HL-60 (cell line): ENCODE measurements at regions not wholly inside any gene's neighbourhood (a gene's known extent, or its start where the extent isn't known, plus 50 kb on each side); places are given as distances from the start of the nearest gene placed in this dataset.

ENCODE experiments used
- DNase-seq, 2 experiments: peaks; one replicate each; pipeline ENCODE4 v3.0.0-alpha.2; 2010 to 2020; ENCODE audit warnings: low read depth in 1 of 2, low spot score in 1 of 2
- H3K27ac ChIP-seq: fragments of 250-450 bp; sonication (Bioruptor Pico); replicated peaks from 2 replicates; pipeline ENCODE4 v1.5.1; 2020; ENCODE audit warnings: mild to moderate bottlenecking, moderate library complexity
- H3K27me3 ChIP-seq: fragments of 250-450 bp; sonication (Bioruptor Pico); 2 replicates; pipeline ENCODE4 v1.5.1; 2021; ENCODE audit warnings: mild to moderate bottlenecking, moderate library complexity; ENCODE audit not compliant: insufficient read depth, poor library complexity, severe bottlenecking
- H3K4me3 ChIP-seq: replicated peaks from 2 replicates; pipeline ENCODE4 v1.5.1; 2011; ENCODE audit warnings: mild to moderate bottlenecking, control low read depth, low read length; ENCODE audit not compliant: insufficient read depth
- GABPA ChIP-seq: IDR thresholded peaks from 2 replicates; pipeline ENCODE4 v1.6.1; 2012; ENCODE audit warnings: low read depth
- POLR2AphosphoS5 ChIP-seq: IDR thresholded peaks from 2 replicates; pipeline ENCODE4 v1.6.1; 2012; ENCODE audit warnings: low read depth
- SPI1 ChIP-seq: IDR thresholded peaks from 2 replicates; pipeline ENCODE4 v1.6.1; 2012; ENCODE audit warnings: low read depth, mild to moderate bottlenecking, borderline replicate concordance
- TF ChIP-seq, protein P1 (sequence below): IDR thresholded peaks from one replicate; pipeline ENCODE4 v1.5.1; 2011; ENCODE audit warnings: low read length, control low read depth, inconsistent platforms; ENCODE audit not compliant: insufficient read depth
- TF ChIP-seq, protein P2 (sequence below): IDR thresholded peaks from 2 replicates; pipeline ENCODE4 v1.6.1; 2012; ENCODE audit warnings: low read depth; ENCODE audit not compliant: insufficient replicate concordance

DNA sequence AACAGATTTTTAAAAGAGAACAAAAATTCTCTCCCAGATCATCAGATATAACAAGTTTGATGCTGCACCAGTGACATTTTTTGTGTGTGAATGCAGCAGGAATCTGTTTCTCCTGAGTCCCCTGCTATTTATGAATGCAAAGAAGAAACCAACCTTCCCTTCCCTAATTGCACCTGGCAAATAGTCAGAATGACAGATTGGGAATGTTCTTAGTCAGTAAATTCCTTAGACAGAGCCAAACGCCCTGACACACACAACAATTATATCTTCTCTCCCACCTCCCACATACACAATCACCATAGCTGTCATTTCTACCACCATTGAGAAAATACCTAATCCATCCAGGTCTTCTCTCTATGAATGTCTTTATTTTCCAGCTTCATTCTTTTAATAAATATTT, 174.4 kb downstream of the ALG10B start:
- H3K4me3 ChIP-seq, result no peak overlapping the region
- no peak for DNase-seq
- H3K27me3 ChIP-seq, result no peaks in the 10 kb centered on the region
- TF ChIP-seq POLR2AphosphoS5 (no peak), SPI1 (no peak), GABPA (no peak)
- TF ChIP-seq, protein P1, sequence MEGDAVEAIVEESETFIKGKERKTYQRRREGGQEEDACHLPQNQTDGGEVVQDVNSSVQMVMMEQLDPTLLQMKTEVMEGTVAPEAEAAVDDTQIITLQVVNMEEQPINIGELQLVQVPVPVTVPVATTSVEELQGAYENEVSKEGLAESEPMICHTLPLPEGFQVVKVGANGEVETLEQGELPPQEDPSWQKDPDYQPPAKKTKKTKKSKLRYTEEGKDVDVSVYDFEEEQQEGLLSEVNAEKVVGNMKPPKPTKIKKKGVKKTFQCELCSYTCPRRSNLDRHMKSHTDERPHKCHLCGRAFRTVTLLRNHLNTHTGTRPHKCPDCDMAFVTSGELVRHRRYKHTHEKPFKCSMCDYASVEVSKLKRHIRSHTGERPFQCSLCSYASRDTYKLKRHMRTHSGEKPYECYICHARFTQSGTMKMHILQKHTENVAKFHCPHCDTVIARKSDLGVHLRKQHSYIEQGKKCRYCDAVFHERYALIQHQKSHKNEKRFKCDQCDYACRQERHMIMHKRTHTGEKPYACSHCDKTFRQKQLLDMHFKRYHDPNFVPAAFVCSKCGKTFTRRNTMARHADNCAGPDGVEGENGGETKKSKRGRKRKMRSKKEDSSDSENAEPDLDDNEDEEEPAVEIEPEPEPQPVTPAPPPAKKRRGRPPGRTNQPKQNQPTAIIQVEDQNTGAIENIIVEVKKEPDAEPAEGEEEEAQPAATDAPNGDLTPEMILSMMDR, result no peak
- TF ChIP-seq, protein P2, sequence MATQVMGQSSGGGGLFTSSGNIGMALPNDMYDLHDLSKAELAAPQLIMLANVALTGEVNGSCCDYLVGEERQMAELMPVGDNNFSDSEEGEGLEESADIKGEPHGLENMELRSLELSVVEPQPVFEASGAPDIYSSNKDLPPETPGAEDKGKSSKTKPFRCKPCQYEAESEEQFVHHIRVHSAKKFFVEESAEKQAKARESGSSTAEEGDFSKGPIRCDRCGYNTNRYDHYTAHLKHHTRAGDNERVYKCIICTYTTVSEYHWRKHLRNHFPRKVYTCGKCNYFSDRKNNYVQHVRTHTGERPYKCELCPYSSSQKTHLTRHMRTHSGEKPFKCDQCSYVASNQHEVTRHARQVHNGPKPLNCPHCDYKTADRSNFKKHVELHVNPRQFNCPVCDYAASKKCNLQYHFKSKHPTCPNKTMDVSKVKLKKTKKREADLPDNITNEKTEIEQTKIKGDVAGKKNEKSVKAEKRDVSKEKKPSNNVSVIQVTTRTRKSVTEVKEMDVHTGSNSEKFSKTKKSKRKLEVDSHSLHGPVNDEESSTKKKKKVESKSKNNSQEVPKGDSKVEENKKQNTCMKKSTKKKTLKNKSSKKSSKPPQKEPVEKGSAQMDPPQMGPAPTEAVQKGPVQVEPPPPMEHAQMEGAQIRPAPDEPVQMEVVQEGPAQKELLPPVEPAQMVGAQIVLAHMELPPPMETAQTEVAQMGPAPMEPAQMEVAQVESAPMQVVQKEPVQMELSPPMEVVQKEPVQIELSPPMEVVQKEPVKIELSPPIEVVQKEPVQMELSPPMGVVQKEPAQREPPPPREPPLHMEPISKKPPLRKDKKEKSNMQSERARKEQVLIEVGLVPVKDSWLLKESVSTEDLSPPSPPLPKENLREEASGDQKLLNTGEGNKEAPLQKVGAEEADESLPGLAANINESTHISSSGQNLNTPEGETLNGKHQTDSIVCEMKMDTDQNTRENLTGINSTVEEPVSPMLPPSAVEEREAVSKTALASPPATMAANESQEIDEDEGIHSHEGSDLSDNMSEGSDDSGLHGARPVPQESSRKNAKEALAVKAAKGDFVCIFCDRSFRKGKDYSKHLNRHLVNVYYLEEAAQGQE, result no peak
- no peak overlapping the region for H3K27ac ChIP-seq

DNA sequence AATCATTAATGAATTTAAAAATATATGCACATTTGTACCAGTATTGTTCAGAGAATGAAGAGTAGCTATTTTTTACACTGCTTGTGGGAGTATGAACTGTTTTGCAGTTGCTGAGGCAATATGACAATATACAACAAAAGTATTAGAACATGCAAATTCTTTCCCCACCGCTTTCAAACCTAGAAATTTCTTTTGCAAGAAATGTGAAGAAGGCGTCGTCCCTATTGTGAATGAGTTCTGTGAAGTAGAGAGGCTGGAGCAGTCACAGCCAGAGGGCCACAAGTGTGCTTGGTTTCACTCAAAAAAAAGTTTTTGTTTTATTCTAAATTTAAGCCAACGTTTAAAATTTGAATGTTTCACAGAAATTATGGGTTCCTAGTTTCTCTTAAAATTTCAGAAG, 184.9 kb downstream of the ALG10B start:
- Histone ChIP-seq H3K27me3 (no peaks in the 10 kb centered on the region), H3K4me3 (no peak overlapping the region), H3K27ac (no peak overlapping the region)
- DNase-seq, result no peak
- TF ChIP-seq SPI1 (no peak), POLR2AphosphoS5 (no peak), GABPA (no peak)
- TF ChIP-seq, protein P2, result no peak
- TF ChIP-seq, protein P1, result no peak

DNA sequence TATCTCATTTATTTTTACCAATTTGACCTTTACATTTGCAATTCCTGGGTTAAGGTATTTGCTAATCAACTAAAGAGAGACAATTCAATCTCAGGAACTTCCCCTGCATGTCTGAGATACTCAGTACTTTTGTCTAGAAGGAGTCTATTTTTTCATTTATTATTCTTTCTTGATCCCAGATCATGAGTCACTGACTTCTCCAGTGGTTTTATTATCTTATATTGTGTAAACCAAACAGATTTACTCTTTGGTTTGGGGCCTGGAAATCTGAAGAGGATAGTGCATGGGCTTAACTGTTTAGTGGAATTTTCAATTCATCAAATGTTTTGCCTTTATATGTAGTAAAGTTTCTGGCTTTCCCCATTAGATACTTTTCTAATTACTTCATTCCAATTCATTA, 185.4 kb downstream of the ALG10B start:
- no peak for TF ChIP-seq POLR2AphosphoS5
- TF ChIP-seq, protein P1, result no peak
- no peak for TF ChIP-seq SPI1
- TF ChIP-seq GABPA, result no peak
- TF ChIP-seq, protein P2, result no peak
- H3K27ac ChIP-seq, result no peak overlapping the region
- DNase-seq, result no peak
- no peak overlapping the region for H3K4me3 ChIP-seq
- H3K27me3 ChIP-seq, result no peaks in the 10 kb centered on the region
